ENCODE measurements at regions not wholly inside any gene's neighbourhood (a gene's known extent, or its start where the extent isn't known, plus 50 kb on each side); places are given as distances from the start of the nearest gene placed in this dataset.

DNA sequence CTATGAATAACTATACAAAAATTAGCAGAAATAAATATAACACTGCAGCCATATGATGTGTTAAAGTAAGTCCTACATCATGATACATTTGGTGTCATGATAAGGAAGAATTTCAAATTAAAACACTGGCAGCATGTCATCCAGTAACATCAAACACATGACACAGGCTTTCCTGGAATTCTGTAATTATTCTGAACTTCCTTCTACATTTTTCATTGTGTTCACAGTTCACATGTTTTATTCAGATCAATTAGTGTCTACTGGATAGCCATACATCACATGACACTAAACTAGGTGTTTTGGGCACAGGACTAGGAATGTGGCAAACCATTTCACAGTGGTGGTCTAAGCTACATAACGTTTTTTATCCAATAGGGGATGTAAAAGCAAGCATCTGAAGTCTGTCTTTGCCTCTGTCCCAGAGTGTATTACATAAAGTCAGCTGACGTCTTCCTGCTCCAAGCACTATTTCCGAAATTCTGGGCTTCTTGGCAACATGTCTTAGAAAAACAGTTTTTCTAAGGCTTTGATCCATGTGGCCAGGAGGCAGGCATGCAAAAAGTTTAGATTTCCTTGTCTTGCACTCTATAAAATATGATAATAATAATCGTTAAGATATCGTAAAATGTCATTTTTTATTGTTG lies 707.9 kb downstream of the CENPC start:
- no peak for TF ChIP-seq POLR2A (IDR thresholded peaks at IDR 0.05)
- TF ChIP-seq CTCF (IDR thresholded peaks at IDR 0.05), result no peak
- no peak for TF ChIP-seq EP300 (IDR thresholded peaks at IDR 0.05)

Data from ovary (tissue), 3 donors.